Ovary (tissue), 7 donors: ENCODE measurements at regions not wholly inside any gene's neighbourhood (a gene's known extent, or its start where the extent isn't known, plus 50 kb on each side); places are given as distances from the start of the nearest gene placed in this dataset.
"Not testable (repeated sequence)": the region's sequence is repeated elsewhere in the genome, so short reads cannot be mapped to it uniquely, and the experiment has no call there.

Experiments
- DNase-seq, 5 donors: peaks; one replicate each; pipeline ENCODE4 v3.0.0-alpha.2; 2019 to 2020
- H3K27ac ChIP-seq, 2 donors: fragments of 200-600 bp; one replicate each; pipeline versions ENCODE4 v1.5.1 to v1.8.0; 2019 to 2022
- H3K27me3 ChIP-seq: fragments of 200-600 bp; one replicate; pipeline ENCODE4 v1.8.0; 2022
- H3K36me3 ChIP-seq: fragments of 200-600 bp; sonication (generic); one replicate; pipeline ENCODE4 v1.5.1; 2019
- H3K4me1 ChIP-seq: one replicate; pipeline ENCODE4 v1.8.1; 2013; ENCODE audit warnings: mild to moderate bottlenecking, moderate library complexity; ENCODE audit not compliant: insufficient read depth
- H3K4me3 ChIP-seq: fragments of 200-600 bp; sonication (generic); one replicate; pipeline ENCODE4 v1.5.1; 2017
- H3K9me3 ChIP-seq, 2 donors: fragments of 200-600 bp in 1 of 2; sonication (generic) in 1 of 2; one replicate each; pipeline versions ENCODE4 v1.5.1 to v1.8.1; 2013 to 2019; ENCODE audit warnings: mild to moderate bottlenecking in 1 of 2, moderate library complexity in 1 of 2
- WGBS, 3 donors: extraction: QIAGEN DNeasy Blood & Tissue Kit in 1 of 3; methylation state at CpG; one replicate each; pipeline versions ENCODE4 v1.1.5 to v1.1.7; 2013 to 2017; 5-methylcytosine and 5-hydroxymethylcytosine counted together
- intact Hi-C, 4 donors: fragments of 100-400 bp; cut with DNase I; formaldehyde crosslinking; loops; one replicate each; pipeline versions ENCODE4 v1.11.0 to v1.15.1; 2022 to 2023
- donor health status: DM: no; HTN: no; CAD: no; lungs with moderate emphysema.
- donor health status: DM: no; HTN: no; CAD: no.
- donor health status: Bipolar disorder and iron deficiency.
- donor health status: DM: no; HTN: no; CAD: no.
- donor health status: DM: yes; HTN: yes; CAD: no.

DNA sequence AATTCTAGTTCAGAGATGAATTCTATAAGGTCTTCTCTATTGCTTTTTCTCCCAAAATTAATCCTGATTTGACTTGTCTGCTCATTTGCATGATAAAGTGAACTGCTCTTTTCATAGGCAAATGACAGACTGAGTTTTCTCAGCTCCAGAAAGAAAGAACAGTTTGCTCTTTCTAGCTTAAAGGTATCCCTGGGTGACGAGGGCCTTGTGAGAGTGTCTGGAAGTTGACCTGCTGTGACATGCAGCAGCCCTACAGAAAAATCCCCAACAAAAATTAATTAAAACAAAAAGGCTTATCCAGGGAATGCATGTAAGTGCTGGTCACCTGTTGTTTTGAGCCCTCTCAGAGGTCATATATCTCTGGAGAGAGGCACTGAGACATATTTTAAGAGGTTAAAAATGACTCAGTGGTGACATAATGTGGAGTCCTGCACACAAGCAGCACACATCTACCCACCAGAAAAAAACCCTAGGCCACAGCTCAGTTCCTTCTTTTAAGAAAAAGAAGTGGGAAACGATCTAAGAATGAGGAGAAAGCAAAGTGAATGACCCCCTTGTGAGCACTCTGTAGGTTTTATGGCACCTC, 602.8 kb downstream of the TGIF2LX start:
- H3K27ac ChIP-seq, H3K4me3 ChIP-seq, H3K4me1 ChIP-seq, H3K9me3 ChIP-seq, intact Hi-C loops, H3K27me3 ChIP-seq, H3K36me3 ChIP-seq, DNase-seq: not testable (repeated sequence)
- WGBS, 3 donors = 26 to 34% (median 29%) methylated on average over 2 of the region's 2 CpGs
